WTC11 (cell line): ENCODE measurements at regions not wholly inside any gene's neighbourhood (a gene's known extent, or its start where the extent isn't known, plus 50 kb on each side); places are given as distances from the start of the nearest gene placed in this dataset.

ENCODE experiments used
- ATAC-seq: fragments of 200-7000 bp; cut with Tn5 transposase; 2 replicates; pipeline ENCODE4 v1.10.0; 2021; ENCODE audit warnings: mild to moderate bottlenecking, moderate library complexity
- CTCF ChIA-PET: fragments of 300-600 bp; sonication (Branson Sonifier 250); formaldehyde crosslinking; loops from one replicate; lab custom pipeline; 2021; ENCODE audit warnings: antibody characterized with exemption; lab: Charles Lee
- POLR2A ChIA-PET: fragments of 350-600 bp; sonication (Branson Sonifier 250); formaldehyde crosslinking; loops from one replicate; lab custom pipeline; 2021; ENCODE audit warnings: antibody characterized with exemption; lab: Charles Lee
- DNase-seq: peaks from one replicate; pipeline ENCODE4 v3.0.0; 2021; ENCODE audit warnings: low spot score
- H3K27ac Mint-ChIP-seq: 2 replicates; pipeline ENCODE4 v1.8.0; 2021; ENCODE audit warnings: mixed read lengths
- H3K27me3 Mint-ChIP-seq: 2 replicates; pipeline ENCODE4 v1.8.0; 2021; ENCODE audit warnings: low read depth, mild to moderate bottlenecking, moderate library complexity, mixed read lengths
- H3K36me3 Mint-ChIP-seq: 2 replicates; pipeline ENCODE4 v1.8.0; 2021; ENCODE audit warnings: mixed read lengths
- H3K4me1 Mint-ChIP-seq: 2 replicates; pipeline ENCODE4 v1.8.0; 2022; ENCODE audit warnings: mixed read lengths
- H3K4me3 Mint-ChIP-seq: 2 replicates; pipeline ENCODE4 v1.8.0; 2021; ENCODE audit warnings: mild to moderate bottlenecking, moderate library complexity, mixed read lengths
- H3K9me3 Mint-ChIP-seq: 2 replicates; pipeline ENCODE4 v1.8.0; 2021; ENCODE audit warnings: mixed read lengths
- CBFB ChIP-seq: sonication (generic); formaldehyde crosslinking; IDR thresholded peaks from 2 replicates; pipeline ENCODE4 v1.8.1; 2022; ENCODE audit warnings: mild to moderate bottlenecking, low read depth, missing genetic modification reagents
- ERG ChIP-seq: fragments of 250-450 bp; sonication (Bioruptor Pico); IDR thresholded peaks from 2 replicates; pipeline ENCODE4 v1.8.0; 2021; ENCODE audit warnings: mild to moderate bottlenecking
- GRHL2 ChIP-seq: fragments of 250-450 bp; sonication (Bioruptor Pico); IDR thresholded peaks from 2 replicates; pipeline ENCODE4 v1.8.0; 2022; ENCODE audit warnings: mild to moderate bottlenecking, moderate library complexity; ENCODE audit not compliant: insufficient replicate concordance, severe bottlenecking
- KAT7 ChIP-seq: sonication (generic); formaldehyde crosslinking; IDR thresholded peaks from 2 replicates; pipeline ENCODE4 v1.8.1; 2023; ENCODE audit warnings: missing genetic modification reagents, mild to moderate bottlenecking, borderline replicate concordance
- PREB ChIP-seq: sonication (generic); formaldehyde crosslinking; IDR thresholded peaks from 2 replicates; pipeline ENCODE4 v1.8.1; 2022; ENCODE audit warnings: mild to moderate bottlenecking, missing genetic modification reagents, moderate library complexity, borderline replicate concordance
- ZNF263 ChIP-seq: sonication (generic); formaldehyde crosslinking; IDR thresholded peaks from 2 replicates; pipeline ENCODE4 v1.8.1; 2022; ENCODE audit warnings: low read depth, mild to moderate bottlenecking, moderate library complexity, missing genetic modification reagents
- ZNF281 ChIP-seq: sonication (generic); formaldehyde crosslinking; IDR thresholded peaks from 2 replicates; pipeline ENCODE4 v1.8.0; 2023; ENCODE audit warnings: mild to moderate bottlenecking, missing genetic modification reagents
- ZNF532 ChIP-seq: fragments of 250-450 bp; sonication (Bioruptor Pico); IDR thresholded peaks from 2 replicates; pipeline ENCODE4 v1.9.0; 2021; ENCODE audit warnings: mild to moderate bottlenecking, borderline replicate concordance
- ZSCAN18 ChIP-seq: fragments of 250-450 bp; sonication (Bioruptor Pico); IDR thresholded peaks from 2 replicates; pipeline ENCODE4 v2.1.2; 2022; ENCODE audit warnings: mild to moderate bottlenecking, moderate library complexity

GRCh38 chr1:221289103-221289502 lies 409.9 kb downstream of the HLX start:
- DNase-seq = no peak
- ChIA-PET POLR2A (no interaction called here), CTCF (no interaction called here)
- Mint-ChIP-seq H3K36me3 (no peaks in the 10 kb centered on the region), H3K9me3 (no peaks in the 10 kb centered on the region), H3K4me1 (peaks cover 43% of the 10 kb centered on the region), H3K27ac (no peak overlapping the region), H3K4me3 (no peak overlapping the region), H3K27me3 (no peaks in the 10 kb centered on the region)
- no peak for TF ChIP-seq ERG (CRISPR knock-in tag)
- no peak for TF ChIP-seq ZNF263 (CRISPR knock-in tag)
- no peak for ATAC-seq

- H3K27ac Mint-ChIP-seq = 0 out of 2 replicates have a peak overlapping the region, but pooled peaks have one; percentile 42
- TF ChIP-seq PREB (CRISPR knock-in tag) = no peak
- no peak for TF ChIP-seq ZSCAN18 (CRISPR knock-in tag)
- no peak for TF ChIP-seq ZNF532 (CRISPR knock-in tag)
- no peaks in the 10 kb centered on the region for H3K27me3 Mint-ChIP-seq
- H3K9me3 Mint-ChIP-seq = no peaks in the 10 kb centered on the region
- ChIA-PET POLR2A (no interaction called here), CTCF (interaction anchor here (1.4 kb wide), 1 partner anchor 27 kb away, joined by 3 read pairs; no protein-coding TSS in a partner anchor)
- H3K4me1 Mint-ChIP-seq = peaks cover 39% of the 10 kb centered on the region
- H3K36me3 Mint-ChIP-seq = no peaks in the 10 kb centered on the region
- no peak overlapping the region for H3K4me3 Mint-ChIP-seq
- no peak for DNase-seq
- no peak for ATAC-seq
Measured at GRCh38 chr1:221290669-221291068, 411.4 kb downstream of the HLX start.

- ATAC-seq = no peak
- POLR2A ChIA-PET = no interaction called here
Measured at GRCh38 chr1:221291113-221291512, 411.9 kb downstream of the HLX start.

More at GRCh38 chr1:221291113-221291512, 411.9 kb downstream of the HLX start:
- Mint-ChIP-seq H3K27ac (0 out of 2 replicates have a peak overlapping the region, but pooled peaks have one; percentile 42), H3K36me3 (no peaks in the 10 kb centered on the region), H3K9me3 (no peaks in the 10 kb centered on the region), H3K4me1 (peaks cover 39% of the 10 kb centered on the region), H3K4me3 (no peak overlapping the region), H3K27me3 (no peaks in the 10 kb centered on the region)
- no peak for DNase-seq
- TF ChIP-seq KAT7 (CRISPR knock-in tag) (no peak), CBFB (no peak), GRHL2 (no peak), ZNF281 (CRISPR knock-in tag) (no peak)
- CTCF ChIA-PET = interaction anchor here (1.4 kb wide), 1 partner anchor 27 kb away, joined by 3 read pairs; no protein-coding TSS in a partner anchor
